Thyroid gland (tissue), 4 donors: ENCODE measurements at regions not wholly inside any gene's neighbourhood (a gene's known extent, or its start where the extent isn't known, plus 50 kb on each side); places are given as distances from the start of the nearest gene placed in this dataset.

Source experiments
- DNase-seq, 2 donors: peaks; one replicate each; pipeline ENCODE4 v3.0.0-alpha.2; 2019
- H3K27ac ChIP-seq, 3 donors: fragments of 200-600 bp; sonication (generic); 1 replicate in 2 of 3; 2 replicates in 1 of 3; pipeline ENCODE4 v1.5.1; 2016 to 2019; ENCODE audit warnings: mild to moderate bottlenecking in 1 of 3, moderate library complexity in 1 of 3
- H3K27me3 ChIP-seq: fragments of 200-600 bp; sonication (generic); one replicate; pipeline ENCODE4 v1.5.1; 2019
- H3K36me3 ChIP-seq, 2 donors: fragments of 200-600 bp; sonication (generic); one replicate each; pipeline ENCODE4 v1.5.1; 2016 to 2019
- H3K4me1 ChIP-seq, 2 donors: fragments of 200-600 bp; sonication (generic); one replicate each; pipeline ENCODE4 v1.5.1; 2017 to 2019
- H3K4me3 ChIP-seq, 3 donors: fragments of 200-600 bp; sonication (generic); replicated peaks in 1 of 3; 1 replicate in 2 of 3; 2 replicates in 1 of 3; pipeline ENCODE4 v1.5.1; 2016; ENCODE audit warnings: mild to moderate bottlenecking in 1 of 3
- H3K9me3 ChIP-seq: fragments of 200-600 bp; sonication (generic); one replicate; pipeline ENCODE4 v1.5.1; 2017
- POLR2A ChIP-seq, 2 donors: fragments of 450-650 bp; IDR thresholded peaks; one replicate each; pipeline ENCODE4 v1.6.1; 2017; ENCODE audit warnings: antibody characterized with exemption in 2 of 2, mild to moderate bottlenecking in 2 of 2, moderate library complexity in 1 of 2
- WGBS, 2 donors: methylation state at CpG; one replicate each; pipeline ENCODE4 v1.1.5; 2017; 5-methylcytosine and 5-hydroxymethylcytosine counted together
- intact Hi-C: fragments of 100-400 bp; cut with DNase I; formaldehyde crosslinking; loops from one replicate; pipeline ENCODE4 v1.15.1; 2023
- TF ChIP-seq, protein P1 (sequence below), 6 experiments: fragments of 200-600 bp in 3 of 6; fragments of 450-650 bp in 3 of 6; sonication (generic) in 3 of 6; IDR thresholded peaks; one replicate each; pipeline ENCODE4 v1.5.1; 2016 to 2019; ENCODE audit warnings: antibody characterized with exemption in 6 of 6, mild to moderate bottlenecking in 2 of 6, inconsistent platforms in 1 of 6, moderate library complexity in 1 of 6

DNA sequence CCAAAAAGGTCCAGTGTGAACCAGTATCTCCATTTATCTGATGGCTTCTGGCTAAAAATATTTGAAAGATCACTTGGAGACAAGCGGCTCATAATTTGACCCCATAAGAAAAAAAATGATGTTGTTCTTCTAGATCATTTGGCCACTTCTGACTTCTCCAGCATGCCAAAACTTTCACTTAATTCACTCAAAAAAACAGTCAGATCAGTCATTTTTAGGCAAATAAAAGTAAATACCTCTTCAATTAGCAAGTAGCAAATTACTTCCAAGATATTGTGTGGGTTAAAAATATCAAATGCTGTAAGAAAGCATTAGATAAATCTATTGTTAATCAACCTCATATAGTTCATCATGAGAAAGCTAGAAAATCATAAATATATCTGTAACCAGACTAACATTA is 106.0 kb downstream of the ZC3H11B start:
- 73 to 82% methylated on average over 1 of the region's 1 CpG for WGBS, 2 donors
- no peak for DNase-seq
- Histone ChIP-seq H3K27ac (no peak overlapping the region), H3K27me3 (no peaks in the 10 kb centered on the region), H3K4me1 (no peaks in the 10 kb centered on the region), H3K9me3 (no peaks in the 10 kb centered on the region), H3K36me3 (no peaks in the 10 kb centered on the region), H3K4me3 (no peak overlapping the region)
- intact Hi-C loops = no loop called here
- TF ChIP-seq, protein P1, sequence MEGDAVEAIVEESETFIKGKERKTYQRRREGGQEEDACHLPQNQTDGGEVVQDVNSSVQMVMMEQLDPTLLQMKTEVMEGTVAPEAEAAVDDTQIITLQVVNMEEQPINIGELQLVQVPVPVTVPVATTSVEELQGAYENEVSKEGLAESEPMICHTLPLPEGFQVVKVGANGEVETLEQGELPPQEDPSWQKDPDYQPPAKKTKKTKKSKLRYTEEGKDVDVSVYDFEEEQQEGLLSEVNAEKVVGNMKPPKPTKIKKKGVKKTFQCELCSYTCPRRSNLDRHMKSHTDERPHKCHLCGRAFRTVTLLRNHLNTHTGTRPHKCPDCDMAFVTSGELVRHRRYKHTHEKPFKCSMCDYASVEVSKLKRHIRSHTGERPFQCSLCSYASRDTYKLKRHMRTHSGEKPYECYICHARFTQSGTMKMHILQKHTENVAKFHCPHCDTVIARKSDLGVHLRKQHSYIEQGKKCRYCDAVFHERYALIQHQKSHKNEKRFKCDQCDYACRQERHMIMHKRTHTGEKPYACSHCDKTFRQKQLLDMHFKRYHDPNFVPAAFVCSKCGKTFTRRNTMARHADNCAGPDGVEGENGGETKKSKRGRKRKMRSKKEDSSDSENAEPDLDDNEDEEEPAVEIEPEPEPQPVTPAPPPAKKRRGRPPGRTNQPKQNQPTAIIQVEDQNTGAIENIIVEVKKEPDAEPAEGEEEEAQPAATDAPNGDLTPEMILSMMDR (IDR thresholded peaks at IDR 0.05) = no peak
- no peak for TF ChIP-seq POLR2A (IDR thresholded peaks at IDR 0.05)

DNA sequence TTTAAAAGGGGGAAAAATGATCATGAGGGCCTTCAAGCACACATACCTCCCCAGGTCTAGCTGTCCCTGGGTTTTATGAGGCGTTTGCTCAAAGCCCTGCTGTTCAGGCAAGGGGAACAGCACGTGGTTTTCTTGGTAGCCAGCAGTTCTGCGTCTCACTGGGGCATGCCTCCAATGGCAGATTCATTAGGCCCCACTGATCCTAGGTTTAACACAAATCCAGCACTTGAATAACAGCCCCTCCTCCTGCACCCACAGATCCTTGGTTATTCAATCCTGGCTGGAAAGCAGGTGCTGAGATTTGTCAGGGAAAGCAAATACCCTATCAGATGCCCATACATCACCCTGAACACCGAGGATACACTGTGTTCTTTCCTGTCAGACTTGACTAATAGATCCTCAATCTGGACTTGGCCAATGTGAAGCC is 106.4 kb downstream of the ZC3H11B start:
- Histone ChIP-seq H3K36me3 (no peaks in the 10 kb centered on the region), H3K9me3 (no peaks in the 10 kb centered on the region), H3K4me3 (no peak overlapping the region), H3K27me3 (no peaks in the 10 kb centered on the region), H3K4me1 (no peaks in the 10 kb centered on the region), H3K27ac (no peak overlapping the region)
- intact Hi-C loops = no loop called here
- TF ChIP-seq POLR2A (IDR thresholded peaks at IDR 0.05) = no peak
- TF ChIP-seq, protein P1 (IDR thresholded peaks at IDR 0.05) = no peak
- no peak for DNase-seq
- 48 to 73% methylated on average over 1 to 4 of the region's 4 CpGs for WGBS, 2 donors

DNA sequence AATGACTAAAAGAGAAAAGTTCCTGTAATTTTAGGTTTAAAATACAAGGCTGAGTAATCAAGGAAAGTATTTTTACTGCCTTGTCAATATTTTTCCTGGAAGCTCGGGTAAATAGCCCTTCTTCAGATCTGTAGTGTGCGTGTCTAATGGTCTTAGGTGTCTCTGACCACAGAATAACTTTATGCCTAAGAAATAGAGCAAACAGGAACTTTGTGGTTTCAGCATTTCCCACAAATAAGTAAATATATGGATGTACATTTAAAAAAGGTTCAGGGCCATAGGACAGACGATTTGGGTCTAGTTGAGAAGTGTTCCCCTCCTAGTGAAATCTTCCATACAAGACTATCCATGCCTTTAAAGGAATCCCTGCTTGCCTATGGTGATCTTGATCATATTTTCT is 107.0 kb downstream of the ZC3H11B start:
- no peak for DNase-seq
- H3K4me3 ChIP-seq = no peak overlapping the region
- TF ChIP-seq, protein P1 (IDR thresholded peaks at IDR 0.05) = no peak
- TF ChIP-seq POLR2A (IDR thresholded peaks at IDR 0.05) = no peak
- no peaks in the 10 kb centered on the region for H3K27me3 ChIP-seq
- no peaks in the 10 kb centered on the region for H3K4me1 ChIP-seq
- no peaks in the 10 kb centered on the region for H3K36me3 ChIP-seq
- 70 to 72% methylated on average over 3 of the region's 3 CpGs for WGBS, 2 donors
- no peak overlapping the region for H3K27ac ChIP-seq
- no peaks in the 10 kb centered on the region for H3K9me3 ChIP-seq
- intact Hi-C loops = no loop called here

DNA sequence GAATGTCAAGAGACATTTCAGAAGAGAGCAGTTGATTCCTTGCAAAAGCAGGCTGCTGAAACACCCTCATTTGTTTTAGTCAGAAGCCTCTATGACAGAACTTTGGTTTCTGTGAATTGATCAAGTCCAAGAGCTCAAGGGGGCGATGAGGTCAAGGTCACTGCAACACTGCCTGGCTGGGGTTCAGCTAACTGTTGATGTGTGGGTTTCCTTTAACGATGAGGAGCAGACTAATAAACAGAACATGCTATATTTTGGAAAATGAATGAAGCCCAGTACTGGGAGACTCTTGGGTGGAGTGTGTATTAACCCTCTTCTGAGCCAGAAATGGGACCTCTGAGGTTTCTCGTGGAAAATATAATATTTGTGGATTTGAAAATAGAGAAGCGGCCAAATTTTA is 109.3 kb downstream of the ZC3H11B start:
- intact Hi-C loops = no loop called here
- H3K36me3 ChIP-seq = no peaks in the 10 kb centered on the region
- WGBS, 2 donors = 68 to 87% methylated on average over 4 of the region's 4 CpGs
- no peaks in the 10 kb centered on the region for H3K9me3 ChIP-seq
- DNase-seq = no peak
- no peak for TF ChIP-seq POLR2A (IDR thresholded peaks at IDR 0.05)
- TF ChIP-seq, protein P1 (IDR thresholded peaks at IDR 0.05) = no peak
- no peak overlapping the region for H3K4me3 ChIP-seq
- no peaks in the 10 kb centered on the region for H3K4me1 ChIP-seq
- H3K27ac ChIP-seq = no peak overlapping the region
- H3K27me3 ChIP-seq = no peaks in the 10 kb centered on the region

DNA sequence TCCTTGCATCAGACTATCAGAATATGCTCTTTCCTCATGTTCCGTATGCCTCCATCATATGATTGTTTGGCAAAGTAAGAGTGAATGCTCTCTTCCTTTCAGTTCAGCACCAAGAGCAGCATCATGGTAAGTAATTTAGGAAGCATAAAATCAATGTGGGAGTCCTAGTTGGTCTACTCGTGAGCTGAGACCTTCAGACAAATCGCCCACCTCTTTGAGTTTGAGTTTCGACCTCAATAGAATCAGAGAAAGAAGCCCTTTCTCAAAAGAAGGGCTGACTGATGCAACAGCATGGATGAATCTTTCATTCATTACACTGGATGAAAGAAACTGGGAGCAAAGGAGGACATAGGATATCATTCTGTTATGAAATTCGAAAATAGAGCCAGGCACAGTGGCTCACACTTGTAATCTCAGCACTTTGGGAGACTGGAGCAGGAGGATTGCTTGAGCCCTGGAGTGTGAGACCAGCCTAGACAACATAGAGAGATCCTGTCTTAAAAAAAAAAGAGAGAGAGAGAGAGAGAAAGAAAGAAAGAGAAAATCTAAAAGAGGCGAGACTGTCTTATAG is 112.5 kb downstream of the ZC3H11B start:
- DNase-seq = no peak
- Histone ChIP-seq H3K9me3 (no peaks in the 10 kb centered on the region), H3K27me3 (no peaks in the 10 kb centered on the region), H3K4me3 (no peak overlapping the region), H3K4me1 (no peaks in the 10 kb centered on the region), H3K36me3 (no peaks in the 10 kb centered on the region), H3K27ac (no peak overlapping the region)
- intact Hi-C loops = no loop called here
- 90 to 96% methylated on average over 6 of the region's 6 CpGs for WGBS, 2 donors
- TF ChIP-seq, protein P1 (IDR thresholded peaks at IDR 0.05) = no peak
- no peak for TF ChIP-seq POLR2A (IDR thresholded peaks at IDR 0.05)
